Femur (tissue), 1 donor: ENCODE measurements at regions not wholly inside any gene's neighbourhood (a gene's known extent, or its start where the extent isn't known, plus 50 kb on each side); places are given as distances from the start of the nearest gene placed in this dataset.

ENCODE experiments used
- DNase-seq: peaks from one replicate; pipeline ENCODE4 v3.0.0-alpha.2; 2017

DNA sequence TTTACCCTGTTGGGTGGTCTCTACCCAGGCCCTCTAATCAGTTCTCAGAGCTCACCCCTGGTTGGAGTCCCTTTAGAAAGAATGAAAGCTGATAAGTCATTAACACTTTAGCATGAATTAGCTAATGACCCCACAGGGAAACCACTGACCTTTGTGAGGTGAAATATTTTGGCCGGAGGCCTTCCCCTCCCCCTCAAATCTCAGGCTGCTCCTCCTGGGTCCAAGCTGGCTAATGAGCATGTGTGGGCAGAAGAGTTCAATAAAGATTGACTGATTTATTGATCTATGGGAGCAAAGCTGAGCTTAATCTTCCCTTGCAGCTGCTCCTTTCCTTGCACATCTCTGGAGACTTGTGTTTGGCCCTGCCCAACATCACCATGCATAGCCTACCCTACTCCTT, 78.8 kb upstream of the CCDC85A start:
- no peak for DNase-seq

DNA sequence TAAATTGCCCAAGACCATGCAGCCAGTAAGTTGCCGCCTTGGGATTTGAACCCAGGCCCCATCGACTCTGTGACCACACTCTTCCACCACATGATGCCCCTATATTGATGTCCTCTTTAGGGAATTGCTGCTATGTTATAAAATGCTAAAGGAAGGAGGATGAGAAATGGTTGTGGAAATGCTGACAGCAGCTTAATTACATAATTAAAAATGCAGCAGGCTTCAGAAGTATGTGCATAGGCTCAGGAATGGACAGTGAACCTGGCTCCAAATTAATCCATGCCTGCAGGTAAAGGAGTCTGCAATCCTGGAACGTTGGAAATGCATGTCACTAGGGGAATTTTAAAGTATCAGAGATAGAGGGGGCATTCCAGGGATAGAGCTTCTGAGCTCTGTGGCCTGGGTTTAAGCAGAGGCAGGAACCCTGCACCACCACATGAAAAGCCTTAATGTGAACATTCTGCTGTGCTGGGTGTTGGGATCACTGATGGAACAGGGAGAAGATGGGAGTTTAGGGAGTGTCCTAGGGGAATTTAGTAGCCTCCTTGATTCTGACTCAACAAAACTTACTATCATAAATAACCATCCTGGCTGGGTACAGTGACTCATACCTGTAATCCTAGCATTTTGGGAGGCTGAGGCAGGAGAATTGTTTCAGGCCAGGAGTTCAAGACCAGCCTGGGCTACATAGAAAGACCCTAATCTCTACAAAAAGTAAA, 76.1 kb upstream of the CCDC85A start:
- DNase-seq: no peak

GRCh38 chr2:56108806-56109205, 75.0 kb upstream of the CCDC85A start:
- DNase-seq: no peak

DNA sequence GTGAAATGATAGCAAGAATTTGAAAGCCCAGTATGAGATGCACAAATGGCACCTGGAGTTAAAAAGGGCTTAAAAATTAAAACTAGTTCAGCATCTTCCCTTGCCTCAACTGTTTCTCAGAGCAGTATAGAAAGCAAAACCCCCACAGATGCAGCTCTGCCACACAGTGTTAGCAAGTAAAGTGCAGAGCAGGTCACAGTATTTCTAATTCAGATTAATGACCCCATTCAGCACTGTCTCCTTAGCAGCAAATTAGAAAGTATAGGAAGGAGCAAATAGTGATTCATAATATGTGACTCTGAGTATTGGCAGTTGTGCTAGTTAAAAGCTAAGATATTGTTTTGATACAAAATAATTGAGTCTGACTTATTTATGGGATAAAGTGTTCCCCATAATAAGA, 73.8 kb upstream of the CCDC85A start:
- DNase-seq: no peak

DNA sequence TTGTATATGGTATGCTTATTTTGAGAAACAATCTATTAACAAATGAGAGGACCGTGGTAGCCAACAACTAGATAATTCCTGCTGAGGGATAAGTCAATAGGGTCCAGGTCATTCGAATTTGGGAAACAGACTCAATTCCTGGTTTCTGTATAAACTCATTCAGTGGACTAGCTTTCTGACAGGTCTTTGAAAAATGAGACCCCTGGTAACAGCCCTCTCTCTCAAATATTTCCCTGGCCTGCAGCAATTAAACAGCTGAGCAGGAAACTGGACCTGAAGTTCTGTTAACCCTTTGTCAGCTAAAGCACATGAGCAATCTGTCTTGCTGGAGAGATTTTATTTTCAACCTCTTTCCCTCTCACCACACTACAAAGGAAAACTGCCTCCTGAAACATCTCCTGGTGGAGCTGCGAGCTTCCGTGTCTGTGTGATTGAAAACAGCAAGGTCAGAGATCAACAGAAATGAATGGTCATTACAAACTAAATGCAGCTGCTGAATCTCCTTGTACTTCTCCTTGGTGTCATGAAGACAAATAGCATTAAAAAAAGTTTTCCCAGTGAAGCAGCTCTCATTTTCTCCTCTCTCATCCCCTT, 70.3 kb upstream of the CCDC85A start:
- DNase-seq: no peak

DNA sequence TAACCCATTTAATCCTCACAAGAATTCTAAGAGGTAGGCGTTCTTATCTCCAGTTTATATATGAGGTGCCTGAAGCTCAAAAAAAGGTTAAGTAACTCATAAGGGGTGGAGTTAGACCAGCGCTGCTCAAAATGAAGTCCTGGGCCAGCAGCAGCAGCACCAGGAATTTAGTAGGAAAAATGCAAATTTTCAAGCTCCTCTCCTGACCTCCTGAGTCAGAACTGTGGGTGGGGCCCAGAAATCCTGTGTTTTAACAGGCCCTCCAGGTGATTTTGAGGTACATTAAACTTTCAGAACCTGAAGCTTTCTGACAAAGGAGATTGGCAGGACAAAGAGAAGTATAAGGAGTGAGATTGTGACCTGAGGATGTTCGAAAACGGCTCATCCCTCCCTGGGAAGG, 66.0 kb upstream of the CCDC85A start:
- no peak for DNase-seq

- no peak for DNase-seq
Measured at GRCh38 chr2:56118474-56118873, 65.3 kb upstream of the CCDC85A start.

- DNase-seq: no peak
Measured at GRCh38 chr2:56121995-56122394, 61.8 kb upstream of the CCDC85A start.

DNA sequence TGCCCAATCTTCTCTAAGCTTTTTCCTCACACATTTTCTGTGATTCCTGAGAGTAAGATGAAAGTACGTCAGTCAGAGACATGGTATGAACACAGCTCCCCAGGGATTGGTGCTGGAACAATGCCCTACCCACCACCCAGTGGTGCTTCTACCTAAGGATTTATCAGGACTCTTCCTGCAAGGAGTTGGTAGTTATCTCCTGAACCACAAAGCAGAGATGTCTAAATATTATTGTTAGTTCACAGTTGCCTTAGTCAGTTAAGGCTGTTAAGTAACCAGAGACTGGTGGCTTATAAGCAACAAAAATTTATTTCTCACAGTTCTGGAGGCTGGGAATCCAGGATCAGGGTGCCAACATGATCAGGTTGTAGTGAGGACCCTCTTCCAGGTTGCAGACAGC, 60.3 kb upstream of the CCDC85A start:
- DNase-seq: no peak

- DNase-seq: no peak
Measured at GRCh38 chr2:56127010-56127409, 56.8 kb upstream of the CCDC85A start.

GRCh38 chr2:56127463-56128152, 56.2 kb upstream of the CCDC85A start:
- no peak for DNase-seq

DNA sequence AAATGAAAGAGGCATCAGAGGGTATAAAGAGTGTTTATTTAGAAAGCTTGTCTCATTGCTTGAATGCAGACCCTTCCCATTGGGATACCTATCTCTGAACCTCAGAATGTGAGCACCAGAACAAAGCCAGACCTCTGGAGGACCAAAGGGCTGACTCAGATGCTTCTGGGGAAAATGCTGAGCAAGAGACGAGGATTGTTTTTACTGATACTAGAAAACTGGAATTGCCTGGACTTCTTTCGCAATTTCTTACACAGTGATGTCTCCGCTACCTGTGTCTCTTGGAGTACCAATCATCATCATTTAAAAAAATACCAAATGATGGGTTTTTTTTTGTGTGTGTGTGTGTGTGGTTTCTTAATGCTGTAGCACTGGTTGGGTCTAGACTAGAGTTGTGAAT, 55.6 kb upstream of the CCDC85A start:
- no peak for DNase-seq

DNA sequence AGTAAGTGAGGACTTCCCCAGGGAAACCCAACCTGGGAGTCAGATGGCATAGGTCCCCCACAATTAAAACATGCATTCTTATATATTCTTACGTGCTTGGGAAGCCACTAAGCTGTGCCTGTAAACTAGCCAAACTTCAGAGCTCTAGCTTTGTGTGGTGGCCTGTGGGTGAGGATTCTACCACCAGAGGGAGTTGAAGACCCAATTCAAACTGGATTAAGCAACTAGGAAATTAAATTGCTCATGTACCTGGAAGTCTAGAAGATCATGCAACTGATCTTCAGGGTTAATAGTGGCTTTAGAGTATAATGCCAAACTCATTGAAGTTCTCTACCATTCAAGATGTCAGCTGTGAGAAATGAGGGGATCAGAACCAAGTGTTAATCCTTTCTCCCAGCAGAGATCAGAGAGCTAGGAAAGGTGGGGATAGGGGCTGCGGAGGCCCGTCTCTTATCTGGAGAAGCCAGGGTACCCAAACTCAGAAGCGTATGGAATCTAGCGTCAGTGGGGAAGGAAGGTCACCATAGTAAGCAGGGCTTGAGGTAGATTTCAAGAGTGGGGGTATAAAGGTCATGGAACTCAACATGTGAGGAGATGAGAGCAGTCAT, 53.2 kb upstream of the CCDC85A start:
- peak; percentile 21 for DNase-seq

DNA sequence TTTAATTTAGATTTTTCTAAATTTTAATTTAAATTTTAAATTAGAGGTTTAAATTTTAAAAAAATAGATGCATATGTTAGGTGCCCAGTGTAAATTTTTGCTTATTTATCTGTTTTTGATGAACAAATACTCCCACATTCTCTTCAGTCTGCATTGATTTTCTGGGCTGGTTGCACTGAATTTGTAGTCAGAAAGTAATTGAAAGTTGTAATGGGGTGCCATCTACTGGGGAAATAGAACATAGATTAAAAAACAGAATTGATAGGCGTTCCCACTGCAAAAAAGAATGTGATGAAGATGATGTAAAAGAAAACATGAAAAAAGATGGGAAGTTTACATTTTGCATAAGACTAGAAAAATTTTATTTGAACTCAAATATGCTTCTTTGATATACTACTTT, 51.7 kb upstream of the CCDC85A start:
- DNase-seq: no peak

- no peak for DNase-seq
Measured at GRCh38 chr2:56133441-56133840, 50.3 kb upstream of the CCDC85A start.

DNA sequence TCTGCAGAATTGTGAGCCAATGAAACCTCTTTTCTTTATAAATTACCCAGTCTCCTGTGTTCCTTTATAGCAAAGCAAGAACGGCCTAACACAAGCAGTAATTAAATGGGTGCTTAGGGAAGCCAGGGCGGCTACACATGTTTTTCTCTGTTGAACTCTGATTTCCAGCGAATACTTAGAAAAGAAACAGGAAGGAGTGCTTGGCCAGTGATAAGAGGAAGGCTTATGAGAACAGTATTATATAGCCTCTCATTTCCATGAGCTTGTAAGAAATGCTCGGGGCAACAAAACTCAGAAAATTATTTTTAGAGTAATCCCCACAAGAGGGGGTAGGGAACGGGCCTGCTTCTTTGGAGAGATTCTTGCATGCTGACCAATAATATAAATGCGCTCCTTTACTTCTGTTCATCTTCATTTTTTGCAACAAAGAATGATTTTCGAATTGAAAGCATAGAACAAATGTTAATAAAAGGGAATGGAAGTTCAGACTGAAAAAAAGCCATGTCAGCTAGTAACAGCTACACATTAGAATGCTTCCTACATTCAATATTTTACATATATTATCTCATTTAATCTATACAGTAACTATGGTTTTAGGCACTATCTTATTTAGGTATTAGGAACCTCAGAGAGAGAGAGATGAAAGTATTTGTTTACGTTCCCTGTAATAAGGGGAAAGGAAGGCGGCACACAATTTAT, 49.7 kb upstream of the CCDC85A start:
- no peak for DNase-seq
